Endothelial cell (in vitro differentiated cells): ENCODE measurements at regions not wholly inside any gene's neighbourhood (a gene's known extent, or its start where the extent isn't known, plus 50 kb on each side); places are given as distances from the start of the nearest gene placed in this dataset.

ENCODE experiments used
- DNase-seq: peaks from one replicate; pipeline ENCODE4 v3.0.0; 2021; ENCODE audit warnings: low spot score
- H3K27ac Mint-ChIP-seq: one replicate; pipeline ENCODE4 v1.8.0; 2021; ENCODE audit warnings: mixed read lengths, inconsistent platforms; ENCODE audit not compliant: unreplicated experiment
- H3K27me3 Mint-ChIP-seq: one replicate; pipeline ENCODE4 v1.8.0; 2021; ENCODE audit warnings: mild to moderate bottlenecking, moderate library complexity, mixed read lengths, inconsistent platforms; ENCODE audit not compliant: unreplicated experiment
- H3K36me3 Mint-ChIP-seq: one replicate; pipeline ENCODE4 v1.8.0; 2021; ENCODE audit warnings: mild to moderate bottlenecking, low read depth, mixed read lengths, inconsistent platforms; ENCODE audit not compliant: unreplicated experiment
- H3K4me1 Mint-ChIP-seq: one replicate; pipeline ENCODE4 v1.8.0; 2021; ENCODE audit warnings: mild to moderate bottlenecking, mixed read lengths, inconsistent platforms; ENCODE audit not compliant: unreplicated experiment
- H3K4me3 Mint-ChIP-seq: one replicate; pipeline ENCODE4 v1.8.0; 2021; ENCODE audit warnings: mild to moderate bottlenecking, mixed read lengths, inconsistent platforms; ENCODE audit not compliant: unreplicated experiment
- H3K9me3 Mint-ChIP-seq: one replicate; pipeline ENCODE4 v1.8.0; 2021; ENCODE audit warnings: mixed read lengths, inconsistent platforms; ENCODE audit not compliant: unreplicated experiment
- TF ChIP-seq, protein P1 (sequence below): fragments of 200-600 bp; sonication (generic); IDR thresholded peaks from one replicate; pipeline ENCODE4 v1.5.0; 2021; ENCODE audit warnings: antibody characterized with exemption; ENCODE audit not compliant: unreplicated experiment

DNA sequence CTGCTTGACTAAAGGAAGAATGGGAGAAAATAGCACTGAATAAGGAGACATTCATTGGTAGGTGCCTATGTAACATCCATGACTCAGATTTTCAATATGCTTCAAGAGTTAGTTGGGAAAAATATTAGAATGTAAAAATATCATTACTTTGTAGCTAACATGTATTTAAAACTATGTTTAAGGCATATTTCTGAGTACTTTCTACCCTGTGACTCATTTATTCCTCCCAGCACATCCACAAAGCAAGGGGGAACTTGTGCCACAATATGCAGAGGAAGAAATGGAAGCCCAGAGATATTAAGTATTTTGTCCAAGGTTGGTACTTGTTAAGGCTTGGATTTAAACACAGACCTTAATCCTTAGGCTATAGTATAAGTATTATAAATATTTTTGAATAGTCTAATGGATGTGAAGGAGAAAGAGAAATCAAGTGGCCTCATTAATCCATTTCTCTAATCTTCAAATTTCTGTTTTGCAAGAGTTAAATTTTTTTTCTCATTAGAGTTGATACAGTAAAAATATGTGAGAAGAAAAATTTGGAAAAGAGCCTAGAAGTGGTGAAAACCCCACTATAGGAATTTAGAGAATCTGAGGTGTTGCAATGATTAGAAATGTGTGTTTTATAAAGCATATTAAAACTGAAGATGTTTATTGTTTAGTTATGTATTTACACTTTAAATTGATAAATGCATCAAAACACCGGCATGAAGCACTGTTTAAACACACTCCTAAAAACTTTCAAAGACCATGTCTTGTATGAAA is 149.3 kb upstream of the GYPA start:
- no peak overlapping the region for H3K4me3 Mint-ChIP-seq
- no peaks in the 10 kb centered on the region for H3K36me3 Mint-ChIP-seq
- TF ChIP-seq, protein P1, sequence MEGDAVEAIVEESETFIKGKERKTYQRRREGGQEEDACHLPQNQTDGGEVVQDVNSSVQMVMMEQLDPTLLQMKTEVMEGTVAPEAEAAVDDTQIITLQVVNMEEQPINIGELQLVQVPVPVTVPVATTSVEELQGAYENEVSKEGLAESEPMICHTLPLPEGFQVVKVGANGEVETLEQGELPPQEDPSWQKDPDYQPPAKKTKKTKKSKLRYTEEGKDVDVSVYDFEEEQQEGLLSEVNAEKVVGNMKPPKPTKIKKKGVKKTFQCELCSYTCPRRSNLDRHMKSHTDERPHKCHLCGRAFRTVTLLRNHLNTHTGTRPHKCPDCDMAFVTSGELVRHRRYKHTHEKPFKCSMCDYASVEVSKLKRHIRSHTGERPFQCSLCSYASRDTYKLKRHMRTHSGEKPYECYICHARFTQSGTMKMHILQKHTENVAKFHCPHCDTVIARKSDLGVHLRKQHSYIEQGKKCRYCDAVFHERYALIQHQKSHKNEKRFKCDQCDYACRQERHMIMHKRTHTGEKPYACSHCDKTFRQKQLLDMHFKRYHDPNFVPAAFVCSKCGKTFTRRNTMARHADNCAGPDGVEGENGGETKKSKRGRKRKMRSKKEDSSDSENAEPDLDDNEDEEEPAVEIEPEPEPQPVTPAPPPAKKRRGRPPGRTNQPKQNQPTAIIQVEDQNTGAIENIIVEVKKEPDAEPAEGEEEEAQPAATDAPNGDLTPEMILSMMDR, result no peak
- no peak for DNase-seq
- no peaks in the 10 kb centered on the region for H3K9me3 Mint-ChIP-seq
- H3K27ac Mint-ChIP-seq, result no peak overlapping the region
- no peaks in the 10 kb centered on the region for H3K27me3 Mint-ChIP-seq
- peaks cover 11% of the 10 kb centered on the region for H3K4me1 Mint-ChIP-seq

DNA sequence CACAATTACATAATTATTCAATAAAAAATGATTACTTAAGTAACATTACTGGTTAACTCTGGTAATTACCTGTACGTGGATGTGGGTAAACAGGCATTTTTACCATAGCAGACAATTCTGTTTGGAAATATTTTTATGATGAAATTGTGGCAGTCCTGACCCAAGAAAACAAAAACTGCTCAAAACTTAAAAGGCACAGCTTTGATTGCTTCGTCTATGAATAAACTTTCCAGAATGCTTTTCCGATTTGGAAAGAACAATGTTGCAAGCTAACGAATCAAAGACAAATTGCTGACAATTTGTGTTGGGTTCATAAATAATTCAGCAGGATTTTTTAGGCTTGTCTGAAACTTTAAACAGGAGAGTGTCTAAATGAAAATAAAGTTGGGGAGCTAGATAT is 150.6 kb upstream of the GYPA start:
- H3K36me3 Mint-ChIP-seq, result no peaks in the 10 kb centered on the region
- TF ChIP-seq, protein P1, result no peak
- no peak for DNase-seq
- no peaks in the 10 kb centered on the region for H3K27me3 Mint-ChIP-seq
- no peak overlapping the region for H3K27ac Mint-ChIP-seq
- H3K9me3 Mint-ChIP-seq, result no peaks in the 10 kb centered on the region
- H3K4me1 Mint-ChIP-seq, result peaks cover 8% of the 10 kb centered on the region
- no peak overlapping the region for H3K4me3 Mint-ChIP-seq

GRCh38 chr4:144294211-144294610 is 153.7 kb upstream of the GYPA start:
- Mint-ChIP-seq H3K4me1 (no peaks in the 10 kb centered on the region), H3K9me3 (no peaks in the 10 kb centered on the region), H3K27ac (no peak overlapping the region), H3K36me3 (no peaks in the 10 kb centered on the region), H3K27me3 (no peaks in the 10 kb centered on the region), H3K4me3 (no peak overlapping the region)
- TF ChIP-seq, protein P1, result no peak
- DNase-seq, result no peak

- Mint-ChIP-seq H3K36me3 (no peaks in the 10 kb centered on the region), H3K9me3 (no peaks in the 10 kb centered on the region), H3K4me1 (no peaks in the 10 kb centered on the region), H3K27me3 (no peaks in the 10 kb centered on the region), H3K27ac (no peak overlapping the region), H3K4me3 (no peak overlapping the region)
- DNase-seq, result no peak
- TF ChIP-seq, protein P1, result no peak
Measured at GRCh38 chr4:144295286-144295995, 154.9 kb upstream of the GYPA start.

- Mint-ChIP-seq H3K27me3 (no peaks in the 10 kb centered on the region), H3K36me3 (no peaks in the 10 kb centered on the region), H3K27ac (no peak overlapping the region), H3K9me3 (no peaks in the 10 kb centered on the region), H3K4me1 (no peaks in the 10 kb centered on the region), H3K4me3 (no peak overlapping the region)
- TF ChIP-seq, protein P1, result no peak
- no peak for DNase-seq
Measured at GRCh38 chr4:144296941-144297340, 156.4 kb upstream of the GYPA start.
